Breast epithelium (tissue), 4 donors: ENCODE measurements at regions not wholly inside any gene's neighbourhood (a gene's known extent, or its start where the extent isn't known, plus 50 kb on each side); places are given as distances from the start of the nearest gene placed in this dataset.

Experiments used
- DNase-seq, 2 donors: peaks; one replicate each; pipeline ENCODE4 v3.0.0-alpha.2; 2019; ENCODE audit warnings: low spot score in 2 of 2
- H3K27ac ChIP-seq, 2 donors: fragments of 200-600 bp; sonication (generic) in 1 of 2; one replicate each; pipeline ENCODE4 v1.5.1; 2016 to 2019; ENCODE audit warnings: mild to moderate bottlenecking in 1 of 2
- H3K27me3 ChIP-seq, 2 donors: fragments of 200-600 bp; sonication (generic) in 1 of 2; one replicate each; pipeline versions ENCODE4 v1.5.1 to v1.6.0; 2017 to 2019; ENCODE audit warnings: control low read depth in 1 of 2, mild to moderate bottlenecking in 1 of 2
- H3K36me3 ChIP-seq: fragments of 200-600 bp; one replicate; pipeline ENCODE4 v1.5.1; 2019
- H3K4me1 ChIP-seq, 2 donors: fragments of 200-600 bp; sonication (generic); one replicate each; pipeline ENCODE4 v1.5.1; 2016 to 2019; ENCODE audit warnings: control low read depth in 1 of 2
- H3K4me3 ChIP-seq, 3 donors: fragments of 200-600 bp; sonication (generic); 1 replicate in 2 of 3; 2 replicates in 1 of 3; pipeline ENCODE4 v1.5.1; 2016 to 2019; ENCODE audit warnings: mild to moderate bottlenecking in 3 of 3, moderate library complexity in 2 of 3
- H3K9me3 ChIP-seq, 2 donors: fragments of 200-600 bp; sonication (generic) in 1 of 2; one replicate each; pipeline ENCODE4 v1.5.1; 2016 to 2019; ENCODE audit warnings: control low read depth in 1 of 2
- CTCF ChIP-seq, 3 donors: fragments of 450-650 bp; IDR thresholded peaks; one replicate each; pipeline ENCODE4 v1.5.1; 2016 to 2017; ENCODE audit warnings: antibody characterized with exemption in 3 of 3, mild to moderate bottlenecking in 3 of 3, moderate library complexity in 3 of 3
- POLR2A ChIP-seq: fragments of 450-650 bp; IDR thresholded peaks from one replicate; pipeline ENCODE4 v1.6.1; 2016; ENCODE audit warnings: antibody characterized with exemption, mild to moderate bottlenecking, moderate library complexity
- POLR2AphosphoS5 ChIP-seq, 3 donors: sonication (generic); formaldehyde crosslinking; IDR thresholded peaks; one replicate each; pipeline ENCODE4 v1.6.1; 2017; ENCODE audit warnings: antibody characterized with exemption in 3 of 3
- intact Hi-C: fragments of 100-400 bp; cut with DNase I; formaldehyde crosslinking; loops from one replicate; pipeline ENCODE4 v1.15.1; 2023; ENCODE audit warnings: low total_unique reads

GRCh38 chr2:67294218-67294617 lies 102.9 kb upstream of the ETAA1 start:
- Histone ChIP-seq H3K27me3 (no peaks in the 10 kb centered on the region), H3K36me3 (no peaks in the 10 kb centered on the region), H3K27ac (no peak overlapping the region), H3K4me1 (no peaks in the 10 kb centered on the region), H3K4me3 (no peak overlapping the region), H3K9me3 (no peaks in the 10 kb centered on the region)
- no peak for DNase-seq
- TF ChIP-seq POLR2AphosphoS5 (IDR thresholded peaks at IDR 0.05) (no peak), CTCF (IDR thresholded peaks at IDR 0.05) (no peak), POLR2A (no peak)
- intact Hi-C loops: no loop called here

DNA sequence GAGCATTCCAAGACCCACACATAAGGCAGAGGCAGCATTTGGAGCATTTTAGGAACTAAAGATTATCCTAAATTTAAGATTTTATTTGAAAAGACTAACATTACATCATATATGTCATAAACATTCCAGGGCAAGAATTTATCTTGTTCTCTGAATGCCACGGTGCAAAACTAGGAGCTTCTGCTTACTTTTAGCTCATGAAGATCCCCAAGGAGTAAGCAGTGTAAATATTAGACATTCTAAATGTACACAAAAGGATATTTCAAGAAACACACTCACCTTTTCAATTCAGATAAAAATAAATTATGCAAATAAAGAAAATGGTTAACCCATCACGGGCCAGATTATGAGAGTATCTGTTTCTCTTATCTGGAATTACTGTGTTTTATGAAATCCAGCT lies 101.7 kb upstream of the ETAA1 start:
- no peak for DNase-seq
- intact Hi-C loops: no loop called here
- TF ChIP-seq POLR2A (no peak), CTCF (IDR thresholded peaks at IDR 0.05) (no peak), POLR2AphosphoS5 (IDR thresholded peaks at IDR 0.05) (no peak)

DNA sequence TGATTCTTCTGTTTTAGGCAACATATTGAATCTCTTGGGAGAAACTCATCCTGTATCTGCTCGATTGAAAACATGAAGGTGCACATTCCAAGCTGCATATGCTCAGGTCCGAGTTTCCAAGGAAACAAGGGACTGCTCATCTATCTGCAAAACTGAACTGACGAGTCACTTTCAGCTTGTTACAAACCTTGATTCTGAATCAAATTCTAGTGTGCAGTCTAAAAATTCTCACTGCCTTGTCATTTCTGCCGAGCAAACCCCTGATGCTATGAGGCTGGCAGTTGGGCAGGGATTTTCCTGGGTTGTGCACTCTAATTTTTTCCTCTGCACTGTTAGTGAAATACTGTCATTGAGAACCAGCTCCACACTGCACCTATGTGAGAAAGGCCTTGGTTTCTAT lies 101.3 kb upstream of the ETAA1 start:
- no peaks in the 10 kb centered on the region for H3K9me3 ChIP-seq
- no peaks in the 10 kb centered on the region for H3K27me3 ChIP-seq
- DNase-seq: no peak
- no peaks in the 10 kb centered on the region for H3K36me3 ChIP-seq
- H3K4me3 ChIP-seq: no peak overlapping the region
- TF ChIP-seq CTCF (IDR thresholded peaks at IDR 0.05): no peak
- no peak for TF ChIP-seq POLR2AphosphoS5 (IDR thresholded peaks at IDR 0.05)
- no peak for TF ChIP-seq POLR2A
- H3K27ac ChIP-seq: no peak overlapping the region
- no peaks in the 10 kb centered on the region for H3K4me1 ChIP-seq
- intact Hi-C loops: no loop called here

More for the DNA sequence above, 101.7 kb upstream of the ETAA1 start:
- no peak overlapping the region for H3K27ac ChIP-seq
- H3K9me3 ChIP-seq: no peaks in the 10 kb centered on the region
- H3K4me1 ChIP-seq: no peaks in the 10 kb centered on the region
- no peak overlapping the region for H3K4me3 ChIP-seq
- no peaks in the 10 kb centered on the region for H3K27me3 ChIP-seq
- H3K36me3 ChIP-seq: no peaks in the 10 kb centered on the region

DNA sequence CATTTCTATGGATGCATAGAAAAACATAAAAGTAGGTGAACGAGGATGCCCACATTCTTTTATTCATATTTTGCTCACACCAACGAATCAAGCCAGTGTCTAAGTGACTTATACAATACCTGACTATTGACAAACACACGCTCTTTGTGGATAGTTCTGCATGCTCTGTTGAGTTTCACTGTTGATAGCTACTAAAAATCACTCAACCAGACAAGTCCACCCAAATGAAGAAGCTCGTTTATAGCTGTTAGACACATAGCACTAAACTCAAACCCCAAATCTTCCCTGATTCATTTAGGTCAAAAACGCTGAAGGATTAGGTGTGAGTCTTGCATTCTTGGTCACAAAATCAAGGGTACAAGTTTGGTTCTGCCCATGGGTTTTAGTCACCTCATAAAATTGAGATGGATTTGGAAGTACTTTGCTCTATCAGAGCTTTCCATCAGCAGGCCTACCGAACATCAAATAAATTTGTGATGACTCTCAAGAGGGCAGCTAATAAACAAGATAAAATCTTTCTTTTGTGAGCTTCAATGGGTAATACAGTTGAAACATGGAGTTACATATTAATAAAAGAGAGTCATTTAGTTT lies 92.7 kb upstream of the ETAA1 start:
- Histone ChIP-seq H3K27ac (no peak overlapping the region), H3K27me3 (no peaks in the 10 kb centered on the region), H3K9me3 (no peaks in the 10 kb centered on the region), H3K36me3 (no peaks in the 10 kb centered on the region), H3K4me1 (no peaks in the 10 kb centered on the region), H3K4me3 (no peak overlapping the region)
- intact Hi-C loops: no loop called here
- TF ChIP-seq POLR2A: no peak
- TF ChIP-seq POLR2AphosphoS5 (IDR thresholded peaks at IDR 0.05): no peak
- no peak for TF ChIP-seq CTCF (IDR thresholded peaks at IDR 0.05)
- no peak for DNase-seq

GRCh38 chr2:67309281-67309680 lies 87.9 kb upstream of the ETAA1 start:
- no peak overlapping the region for H3K27ac ChIP-seq
- intact Hi-C loops: no loop called here

More at GRCh38 chr2:67309281-67309680, 87.9 kb upstream of the ETAA1 start:
- Histone ChIP-seq H3K9me3 (no peaks in the 10 kb centered on the region), H3K27me3 (no peaks in the 10 kb centered on the region), H3K36me3 (no peaks in the 10 kb centered on the region), H3K4me3 (no peak overlapping the region), H3K4me1 (no peaks in the 10 kb centered on the region)
- TF ChIP-seq POLR2A (no peak), POLR2AphosphoS5 (IDR thresholded peaks at IDR 0.05) (no peak), CTCF (IDR thresholded peaks at IDR 0.05) (no peak)
- DNase-seq: no peak
